ENCODE measurements at regions not wholly inside any gene's neighbourhood (a gene's known extent, or its start where the extent isn't known, plus 50 kb on each side); places are given as distances from the start of the nearest gene placed in this dataset.

DNA sequence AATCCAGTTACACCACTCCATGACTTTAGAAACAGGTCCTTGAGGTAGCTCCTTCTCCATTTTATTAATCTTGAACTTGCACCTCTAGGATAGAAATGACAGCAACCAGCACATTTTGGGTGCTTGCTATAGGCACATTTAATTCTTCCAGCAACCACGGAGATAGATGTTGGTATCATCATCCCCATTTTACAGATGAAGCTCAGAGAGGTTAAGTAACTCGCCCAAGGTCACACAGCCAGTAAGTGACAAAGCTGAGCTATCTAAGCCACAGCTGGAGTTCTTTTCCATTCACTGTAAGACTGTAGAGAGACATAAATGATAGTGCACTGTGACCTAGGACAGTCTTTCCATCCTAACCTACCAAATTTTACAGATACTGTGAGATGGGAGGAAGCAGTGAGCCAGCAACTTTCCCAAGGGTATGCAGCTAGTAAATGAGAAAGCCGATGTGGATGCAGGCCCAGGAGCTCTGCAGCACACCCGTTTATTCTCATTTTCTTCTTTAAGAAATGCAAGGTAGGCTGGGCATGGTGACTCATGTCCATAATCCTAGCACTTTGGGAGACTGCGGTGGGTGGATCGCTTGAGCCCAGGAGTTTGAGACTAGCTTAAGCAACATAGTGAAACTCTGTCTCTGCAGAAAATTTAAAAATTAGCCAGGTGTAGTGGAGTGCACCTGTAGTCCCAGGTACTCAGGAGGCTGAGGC, 103.2 kb downstream of the TBX5 start:
- no peak overlapping the region for H3K4me3 ChIP-seq
- H3K4me1 ChIP-seq = no peaks in the 10 kb centered on the region
- no peaks in the 10 kb centered on the region for H3K36me3 ChIP-seq
- in situ Hi-C loops (cut with MboI; ENCODE audit: low pct_ligation_motif_present in 1 of 4, low pct_unique_long_range_greater_than_20kb in 1 of 4, low sequenced_read_pairs in 3 of 4) = no loop called here
- 72 to 73% methylated on average over 3 to 6 of the region's 6 CpGs for WGBS, 2 donors (ENCODE audit: low coverage in 1 of 2)
- no peak for TF ChIP-seq POLR2A (IDR thresholded peaks at IDR 0.05)
- TF ChIP-seq, protein P1, sequence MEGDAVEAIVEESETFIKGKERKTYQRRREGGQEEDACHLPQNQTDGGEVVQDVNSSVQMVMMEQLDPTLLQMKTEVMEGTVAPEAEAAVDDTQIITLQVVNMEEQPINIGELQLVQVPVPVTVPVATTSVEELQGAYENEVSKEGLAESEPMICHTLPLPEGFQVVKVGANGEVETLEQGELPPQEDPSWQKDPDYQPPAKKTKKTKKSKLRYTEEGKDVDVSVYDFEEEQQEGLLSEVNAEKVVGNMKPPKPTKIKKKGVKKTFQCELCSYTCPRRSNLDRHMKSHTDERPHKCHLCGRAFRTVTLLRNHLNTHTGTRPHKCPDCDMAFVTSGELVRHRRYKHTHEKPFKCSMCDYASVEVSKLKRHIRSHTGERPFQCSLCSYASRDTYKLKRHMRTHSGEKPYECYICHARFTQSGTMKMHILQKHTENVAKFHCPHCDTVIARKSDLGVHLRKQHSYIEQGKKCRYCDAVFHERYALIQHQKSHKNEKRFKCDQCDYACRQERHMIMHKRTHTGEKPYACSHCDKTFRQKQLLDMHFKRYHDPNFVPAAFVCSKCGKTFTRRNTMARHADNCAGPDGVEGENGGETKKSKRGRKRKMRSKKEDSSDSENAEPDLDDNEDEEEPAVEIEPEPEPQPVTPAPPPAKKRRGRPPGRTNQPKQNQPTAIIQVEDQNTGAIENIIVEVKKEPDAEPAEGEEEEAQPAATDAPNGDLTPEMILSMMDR (IDR thresholded peaks at IDR 0.05) = no peak
- no peak for TF ChIP-seq EP300 (IDR thresholded peaks at IDR 0.05; ENCODE audit: low read depth)
- no peak for TF ChIP-seq POLR2AphosphoS5 (IDR thresholded peaks at IDR 0.05)
- DNase-seq = no peak
- H3K9me3 ChIP-seq = no peaks in the 10 kb centered on the region
- H3K27me3 ChIP-seq = peaks cover 3% of the 10 kb centered on the region
- intact Hi-C loops (cut with DNase I; ENCODE audit: low total_unique reads) = no loop called here
- no peak overlapping the region for H3K27ac ChIP-seq

DNA sequence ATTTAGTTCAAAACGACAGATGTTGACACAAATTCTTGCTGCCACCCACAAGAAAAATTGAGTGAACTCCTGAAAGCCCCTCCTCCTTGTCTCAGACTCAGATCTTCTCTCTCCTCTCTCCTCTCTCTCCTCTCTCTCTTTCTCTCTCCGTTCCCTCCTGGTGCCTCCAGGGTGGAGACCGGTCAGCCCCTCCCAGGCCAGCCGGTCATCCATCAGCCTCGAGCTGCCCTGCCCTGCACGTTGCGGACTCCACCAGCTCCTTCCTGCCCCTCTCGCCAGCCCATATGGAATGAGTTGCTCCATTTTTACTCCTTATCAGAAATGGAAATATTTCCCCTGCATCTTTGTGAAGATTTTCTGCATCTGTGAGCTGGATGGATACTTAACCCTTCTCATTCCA, 103.8 kb downstream of the TBX5 start:
- intact Hi-C loops (cut with DNase I; ENCODE audit: low total_unique reads) = no loop called here
- H3K4me3 ChIP-seq = no peak overlapping the region

DNA sequence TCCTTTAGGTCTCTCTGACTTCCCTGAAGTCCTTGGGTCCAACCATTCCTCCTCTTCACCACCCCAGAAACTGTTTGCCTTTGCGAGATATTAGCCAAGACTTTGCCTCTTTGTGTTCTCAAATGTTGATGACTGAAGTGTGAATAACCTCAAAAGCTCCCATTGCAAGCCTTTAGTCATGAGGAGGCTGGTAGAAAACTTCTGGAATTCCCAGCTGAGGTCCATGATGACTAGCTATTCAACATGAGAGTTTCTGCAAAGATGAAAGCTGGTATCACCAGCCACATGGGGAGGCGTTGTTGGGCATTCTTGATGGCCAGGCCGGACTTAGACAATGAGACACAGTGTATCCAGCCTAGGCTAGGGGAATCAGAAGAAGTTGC, 111.7 kb downstream of the TBX5 start:
- H3K27ac ChIP-seq = no peak overlapping the region
- no peak for TF ChIP-seq EP300 (IDR thresholded peaks at IDR 0.05; ENCODE audit: low read depth)
- TF ChIP-seq POLR2AphosphoS5 (IDR thresholded peaks at IDR 0.05) = no peak
- TF ChIP-seq, protein P1 (IDR thresholded peaks at IDR 0.05) = no peak
- TF ChIP-seq POLR2A (IDR thresholded peaks at IDR 0.05) = no peak
- H3K36me3 ChIP-seq = no peaks in the 10 kb centered on the region
- no peak for DNase-seq
- in situ Hi-C loops (cut with MboI; ENCODE audit: low pct_ligation_motif_present in 1 of 4, low pct_unique_long_range_greater_than_20kb in 1 of 4, low sequenced_read_pairs in 3 of 4) = no loop called here
- 78 to 100% methylated on average over 1 to 3 of the region's 3 CpGs for WGBS, 2 donors (ENCODE audit: low coverage in 1 of 2)
- no peaks in the 10 kb centered on the region for H3K27me3 ChIP-seq
- H3K4me1 ChIP-seq = no peaks in the 10 kb centered on the region
- no peak overlapping the region for H3K4me3 ChIP-seq
- H3K9me3 ChIP-seq = no peaks in the 10 kb centered on the region
- intact Hi-C loops (cut with DNase I; ENCODE audit: low total_unique reads) = no loop called here

More for the DNA sequence above, 103.8 kb downstream of the TBX5 start:
- no peak overlapping the region for H3K27ac ChIP-seq
- TF ChIP-seq POLR2A (IDR thresholded peaks at IDR 0.05) = no peak
- TF ChIP-seq EP300 (IDR thresholded peaks at IDR 0.05; ENCODE audit: low read depth) = no peak
- TF ChIP-seq POLR2AphosphoS5 (IDR thresholded peaks at IDR 0.05) = no peak
- TF ChIP-seq, protein P1 (IDR thresholded peaks at IDR 0.05) = no peak
- in situ Hi-C loops (cut with MboI; ENCODE audit: low pct_ligation_motif_present in 1 of 4, low pct_unique_long_range_greater_than_20kb in 1 of 4, low sequenced_read_pairs in 3 of 4) = no loop called here
- no peaks in the 10 kb centered on the region for H3K4me1 ChIP-seq
- H3K27me3 ChIP-seq = peaks cover 3% of the 10 kb centered on the region
- H3K9me3 ChIP-seq = no peaks in the 10 kb centered on the region
- no peaks in the 10 kb centered on the region for H3K36me3 ChIP-seq
- no peak for DNase-seq
- 0 to 16% methylated on average over 2 to 8 of the region's 8 CpGs for WGBS, 2 donors (ENCODE audit: low coverage in 1 of 2)

DNA sequence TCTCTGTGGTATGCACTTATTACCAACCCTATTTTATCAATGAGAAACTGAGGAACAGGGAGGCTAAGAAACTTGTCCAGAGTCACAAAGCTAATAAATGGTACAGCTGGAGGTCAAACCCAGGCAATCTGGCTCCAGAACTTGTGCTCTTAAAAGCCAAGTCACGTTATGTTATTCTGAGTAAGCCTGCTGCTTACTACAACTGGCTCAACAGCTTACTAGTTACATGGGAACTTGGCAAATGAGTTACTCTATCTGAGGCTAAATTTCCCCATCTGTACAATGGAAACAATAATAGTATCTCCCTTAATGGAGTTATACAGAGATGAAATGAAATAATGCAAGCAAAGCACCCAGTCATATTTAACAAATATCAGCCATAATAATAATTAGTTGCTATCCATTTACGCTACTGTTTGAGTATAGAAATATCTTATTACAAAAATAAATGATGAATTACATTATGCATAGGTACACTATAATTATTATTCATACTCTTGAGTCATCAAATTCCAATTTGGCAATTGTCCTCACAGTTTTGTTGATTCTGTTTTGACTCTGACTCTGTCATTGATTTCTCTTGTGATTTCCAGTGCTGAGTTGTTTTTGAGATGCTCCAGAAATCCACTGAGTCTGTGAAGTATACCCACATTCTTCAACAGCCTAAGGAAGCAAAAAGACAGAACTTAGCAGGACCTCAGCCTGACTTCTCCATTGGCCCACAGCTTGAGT, 112.2 kb downstream of the TBX5 start:
- H3K27me3 ChIP-seq = no peaks in the 10 kb centered on the region
- H3K9me3 ChIP-seq = no peaks in the 10 kb centered on the region
- H3K36me3 ChIP-seq = no peaks in the 10 kb centered on the region
- TF ChIP-seq EP300 (IDR thresholded peaks at IDR 0.05; ENCODE audit: low read depth) (no peak), POLR2A (IDR thresholded peaks at IDR 0.05) (no peak), POLR2AphosphoS5 (IDR thresholded peaks at IDR 0.05) (no peak)
- TF ChIP-seq, protein P1 (IDR thresholded peaks at IDR 0.05) = no peak
- no peaks in the 10 kb centered on the region for H3K4me1 ChIP-seq
- in situ Hi-C loops (cut with MboI; ENCODE audit: low pct_ligation_motif_present in 1 of 4, low pct_unique_long_range_greater_than_20kb in 1 of 4, low sequenced_read_pairs in 3 of 4) = no loop called here
- no peak overlapping the region for H3K4me3 ChIP-seq
- no peak for DNase-seq
- 69 to 84% methylated on average over 1 to 2 of the region's 2 CpGs for WGBS, 2 donors (ENCODE audit: low coverage in 1 of 2)
- H3K27ac ChIP-seq = no peak overlapping the region
- intact Hi-C loops (cut with DNase I; ENCODE audit: low total_unique reads) = no loop called here

Measured in transverse colon (tissue), 4 donors.